Naive thymus-derived CD8-positive, alpha-beta T cell (primary cell): ENCODE measurements at regions not wholly inside any gene's neighbourhood (a gene's known extent, or its start where the extent isn't known, plus 50 kb on each side); places are given as distances from the start of the nearest gene placed in this dataset.
"Not testable (repeated sequence)": the region's sequence is repeated elsewhere in the genome, so short reads cannot be mapped to it uniquely, and the experiment has no call there.

ENCODE experiments used
- ATAC-seq, 2 donors: fragments of 150-1000 bp; cut with Tn5 transposase in 1 of 2; sonication (Bioruptor Pico), chemical (Tn5 transposase) in 1 of 2; 1 replicate in 1 of 2; 2 replicates in 1 of 2; pipeline ENCODE4 v1.10.0; 2021; ENCODE audit warnings: mild to moderate bottlenecking in 2 of 2, moderate library complexity in 2 of 2
- POLR2A ChIA-PET: fragments of 350-600 bp; sonication (Branson Sonifier 250); formaldehyde crosslinking; loops from one replicate; lab custom pipeline; 2021; ENCODE audit warnings: antibody characterized with exemption; lab: Charles Lee
- DNase-seq, 10 donors: peaks; one replicate each; pipeline versions ENCODE4 v3.0.0 to v3.0.0-alpha.2; 2020 to 2022
- H3K27ac Mint-ChIP-seq, 10 donors: one replicate each; pipeline ENCODE4 v1.8.0; 2020 to 2022; ENCODE audit warnings: mild to moderate bottlenecking in 10 of 10, mixed read lengths in 10 of 10, moderate library complexity in 4 of 10, inconsistent platforms in 1 of 10
- H3K27me3 Mint-ChIP-seq, 5 donors: one replicate each; pipeline ENCODE4 v1.8.0; 2021 to 2022; ENCODE audit warnings: mixed read lengths in 5 of 5
- H3K36me3 Mint-ChIP-seq, 3 donors: one replicate each; pipeline ENCODE4 v1.8.0; 2020 to 2022; ENCODE audit warnings: mixed read lengths in 3 of 3, mild to moderate bottlenecking in 2 of 3, inconsistent platforms in 1 of 3
- H3K4me1 Mint-ChIP-seq, 4 donors: one replicate each; pipeline ENCODE4 v1.8.0; 2021 to 2022; ENCODE audit warnings: mixed read lengths in 4 of 4
- H3K4me3 Mint-ChIP-seq, 10 donors: one replicate each; pipeline ENCODE4 v1.8.0; 2020 to 2022; ENCODE audit warnings: mild to moderate bottlenecking in 10 of 10, mixed read lengths in 10 of 10, moderate library complexity in 6 of 10, inconsistent platforms in 1 of 10
- H3K9me3 Mint-ChIP-seq, 9 donors: one replicate each; pipeline ENCODE4 v1.8.0; 2020 to 2022; ENCODE audit warnings: mixed read lengths in 9 of 9, mild to moderate bottlenecking in 3 of 9, inconsistent platforms in 1 of 9, moderate library complexity in 1 of 9

DNA sequence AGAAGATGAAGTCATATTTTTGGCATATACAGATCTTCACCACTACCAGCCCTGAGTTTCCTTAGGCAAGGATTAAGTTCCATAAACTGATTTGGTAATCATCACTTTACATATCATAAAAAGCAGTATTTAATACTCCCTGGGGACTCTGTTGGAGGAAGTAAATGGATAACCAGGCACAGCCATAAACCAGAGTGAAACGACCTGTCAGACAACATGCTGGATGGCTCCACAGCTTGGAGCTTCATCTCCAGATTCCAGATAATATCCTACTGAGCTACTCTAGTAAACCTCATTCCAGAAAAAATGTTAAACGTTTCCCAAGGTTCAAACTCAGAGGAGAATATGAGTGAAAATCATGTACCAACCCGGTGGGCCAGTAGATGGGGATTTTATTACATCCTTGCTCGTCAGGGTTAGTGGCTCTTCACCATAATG, 109.2 kb downstream of the BASP1 start:
- Mint-ChIP-seq H3K27me3 (no peaks in the 10 kb centered on the region), H3K27ac (no peak overlapping the region), H3K4me1 (no peaks in the 10 kb centered on the region), H3K4me3 (no peak overlapping the region), H3K9me3 (peaks cover 0 to 20% (median 4%) of the 10 kb centered on the region in 9 donors), H3K36me3 (no peaks in the 10 kb centered on the region)
- ATAC-seq: no peak
- no peak for DNase-seq
- POLR2A ChIA-PET: no interaction called here

DNA sequence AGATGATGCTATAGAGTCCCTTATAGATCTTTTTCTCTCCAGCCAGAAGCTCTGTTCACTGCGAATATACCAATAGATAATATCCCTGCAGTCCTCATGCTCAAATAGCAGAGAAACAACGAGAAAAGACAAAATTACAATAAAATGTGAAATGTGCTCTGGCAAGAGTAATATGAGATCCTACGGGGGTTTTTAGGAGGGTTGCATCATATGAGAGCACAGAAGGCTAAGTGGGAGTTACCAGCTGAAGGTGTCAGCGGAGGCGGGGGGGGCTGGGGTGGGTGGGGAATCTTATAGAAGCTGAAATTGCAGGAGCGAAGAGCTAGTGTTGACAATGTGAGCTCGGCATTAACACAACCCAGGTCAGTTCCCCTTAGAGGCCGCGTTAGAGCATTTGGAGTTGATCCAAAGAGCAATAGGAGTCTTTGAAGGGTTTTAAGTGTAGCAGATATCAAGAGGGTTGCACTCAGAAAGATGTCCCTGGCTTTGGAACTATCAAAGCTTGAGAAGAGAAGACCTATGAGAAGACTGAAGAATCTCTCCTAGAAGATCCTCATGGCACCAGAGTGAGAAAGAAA, 109.7 kb downstream of the BASP1 start:
- Mint-ChIP-seq H3K9me3 (peaks cover 0 to 22% (median 7%) of the 10 kb centered on the region in 9 donors), H3K4me3 (no peak overlapping the region), H3K27me3 (no peaks in the 10 kb centered on the region), H3K36me3 (no peaks in the 10 kb centered on the region), H3K4me1 (no peaks in the 10 kb centered on the region), H3K27ac (no peak overlapping the region)
- no peak for ATAC-seq
- POLR2A ChIA-PET: no interaction called here
- DNase-seq: no peak

DNA sequence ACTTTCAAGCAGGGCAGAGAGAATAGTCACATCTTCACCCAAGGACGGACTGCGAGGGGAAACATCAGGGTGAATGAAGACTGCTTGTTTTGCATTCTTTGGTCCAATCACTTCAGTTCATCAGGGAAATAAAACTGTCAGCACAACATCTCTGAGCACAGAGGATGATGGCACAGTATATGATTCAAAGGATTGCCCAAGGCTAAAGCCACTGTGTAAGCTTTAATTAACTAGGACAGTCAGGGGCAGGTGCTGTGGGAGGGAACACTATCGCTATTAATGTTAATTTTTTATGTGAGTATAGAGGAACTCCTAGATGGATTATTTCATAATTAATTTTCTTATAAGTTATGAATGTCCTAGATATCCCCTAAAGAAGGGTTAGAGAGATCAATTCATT, 112.1 kb downstream of the BASP1 start:
- no peaks in the 10 kb centered on the region for H3K4me1 Mint-ChIP-seq
- ATAC-seq (no peak), DNase-seq (no peak)
- H3K27me3 Mint-ChIP-seq: no peaks in the 10 kb centered on the region
- H3K36me3 Mint-ChIP-seq: no peaks in the 10 kb centered on the region
- no peak overlapping the region for H3K4me3 Mint-ChIP-seq
- H3K9me3 Mint-ChIP-seq: peaks cover 4 to 27% (median 10%) of the 10 kb centered on the region in 9 donors
- POLR2A ChIA-PET: no interaction called here
- no peak overlapping the region for H3K27ac Mint-ChIP-seq

DNA sequence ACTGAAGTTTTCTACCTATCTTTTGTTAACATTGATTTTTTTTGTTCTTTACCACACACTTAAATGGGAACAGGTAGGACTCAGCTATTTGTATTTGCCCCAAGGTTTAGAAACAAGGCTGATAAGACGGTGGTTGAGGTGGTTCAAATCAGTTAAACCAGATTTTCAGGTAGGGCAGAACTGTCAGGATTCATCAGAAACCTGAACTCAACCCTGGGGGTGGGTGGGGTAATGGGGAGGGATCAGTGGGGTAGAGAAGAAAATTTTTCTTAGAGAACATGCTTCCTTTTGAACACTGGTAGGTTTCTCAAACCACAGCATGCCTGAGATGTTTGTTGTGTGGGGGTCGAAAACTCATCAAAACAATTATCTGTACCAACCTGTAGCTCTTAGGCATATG, 113.0 kb downstream of the BASP1 start:
- Mint-ChIP-seq H3K36me3 (no peaks in the 10 kb centered on the region), H3K4me1 (no peaks in the 10 kb centered on the region), H3K9me3 (peaks cover 4 to 27% (median 11%) of the 10 kb centered on the region in 9 donors), H3K27me3 (no peaks in the 10 kb centered on the region), H3K4me3 (no peak overlapping the region), H3K27ac (no peak overlapping the region)
- no peak for ATAC-seq
- POLR2A ChIA-PET: no interaction called here
- no peak for DNase-seq

DNA sequence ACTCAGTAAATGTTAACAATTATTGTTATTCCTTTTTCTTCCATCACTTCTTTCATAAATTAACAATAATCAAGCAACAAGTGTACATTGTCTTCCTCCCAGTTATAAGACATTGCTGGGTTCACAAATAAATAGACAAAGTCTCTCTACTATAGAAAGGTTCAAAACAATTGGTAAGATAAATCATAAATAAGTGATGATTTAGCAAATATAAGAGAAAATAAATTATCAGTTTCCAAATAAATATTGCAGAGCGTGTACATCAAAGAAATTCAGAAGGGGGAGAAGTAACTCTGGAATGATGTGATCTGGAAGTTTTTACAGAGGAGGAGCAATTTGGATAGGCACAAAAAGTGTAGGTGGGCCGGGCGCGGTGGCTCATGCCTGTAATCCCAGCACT, 114.2 kb downstream of the BASP1 start:
- no peak for ATAC-seq

DNA sequence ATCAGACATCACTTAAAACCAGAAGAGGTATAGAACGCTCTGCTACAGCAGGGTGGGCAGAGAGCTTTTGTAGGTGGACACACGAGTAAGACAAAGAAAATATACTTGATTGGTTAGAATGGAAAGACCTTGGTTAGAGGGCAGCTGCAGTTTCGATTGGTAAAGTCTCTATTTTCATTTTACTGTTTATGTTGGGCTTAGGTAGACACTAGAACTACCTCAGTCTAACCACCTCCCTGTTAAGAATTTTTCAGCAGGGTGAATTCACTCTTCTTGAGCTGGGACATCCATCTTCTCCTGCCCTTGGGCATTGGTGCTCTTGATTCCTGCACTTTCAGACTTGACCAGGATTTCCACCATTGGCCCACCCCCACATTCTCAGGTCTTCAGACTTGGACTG, 116.3 kb downstream of the BASP1 start:
- H3K36me3 Mint-ChIP-seq: no peaks in the 10 kb centered on the region
- H3K4me1 Mint-ChIP-seq: no peaks in the 10 kb centered on the region
- no peak overlapping the region for H3K27ac Mint-ChIP-seq
- no peaks in the 10 kb centered on the region for H3K27me3 Mint-ChIP-seq
- DNase-seq (no peak), ATAC-seq (no peak)
- H3K4me3 Mint-ChIP-seq: no peak overlapping the region
- POLR2A ChIA-PET: no interaction called here
- H3K9me3 Mint-ChIP-seq: peaks cover 7 to 31% (median 10%) of the 10 kb centered on the region in 9 donors

More for the DNA sequence above, 114.2 kb downstream of the BASP1 start:
- H3K9me3 Mint-ChIP-seq: peaks cover 6 to 27% (median 11%) of the 10 kb centered on the region in 9 donors
- H3K27me3 Mint-ChIP-seq: no peaks in the 10 kb centered on the region
- H3K4me3 Mint-ChIP-seq: no peak overlapping the region
- no peak overlapping the region for H3K27ac Mint-ChIP-seq
- POLR2A ChIA-PET: no interaction called here
- no peak for DNase-seq
- no peaks in the 10 kb centered on the region for H3K36me3 Mint-ChIP-seq
- H3K4me1 Mint-ChIP-seq: no peaks in the 10 kb centered on the region

DNA sequence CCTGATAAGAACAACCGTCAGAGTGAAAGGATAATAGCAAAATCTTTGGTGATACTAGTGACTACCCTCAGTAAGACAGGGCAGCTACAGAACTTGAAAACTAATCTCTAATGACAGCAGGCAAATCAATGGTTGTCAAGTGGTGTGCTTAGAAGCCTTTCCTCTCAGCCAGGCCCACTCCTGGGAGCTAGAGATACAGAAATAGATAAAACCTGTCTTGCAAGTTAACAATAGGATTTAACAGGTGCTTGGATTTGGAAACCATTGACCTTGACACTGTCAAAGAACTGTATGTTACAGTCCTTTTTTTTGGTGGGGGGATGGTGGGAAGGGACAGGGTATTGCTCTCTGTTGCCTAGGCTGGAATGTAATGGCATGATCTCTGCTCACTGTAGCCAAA, 118.6 kb downstream of the BASP1 start:
- POLR2A ChIA-PET: no interaction called here
- DNase-seq: no peak
- H3K4me3 Mint-ChIP-seq: no peak overlapping the region
- H3K27ac Mint-ChIP-seq: no peak overlapping the region
- no peaks in the 10 kb centered on the region for H3K4me1 Mint-ChIP-seq
- H3K9me3 Mint-ChIP-seq: peaks cover 7 to 37% (median 13%) of the 10 kb centered on the region in 9 donors
- no peaks in the 10 kb centered on the region for H3K36me3 Mint-ChIP-seq
- no peaks in the 10 kb centered on the region for H3K27me3 Mint-ChIP-seq
- no peak for ATAC-seq

DNA sequence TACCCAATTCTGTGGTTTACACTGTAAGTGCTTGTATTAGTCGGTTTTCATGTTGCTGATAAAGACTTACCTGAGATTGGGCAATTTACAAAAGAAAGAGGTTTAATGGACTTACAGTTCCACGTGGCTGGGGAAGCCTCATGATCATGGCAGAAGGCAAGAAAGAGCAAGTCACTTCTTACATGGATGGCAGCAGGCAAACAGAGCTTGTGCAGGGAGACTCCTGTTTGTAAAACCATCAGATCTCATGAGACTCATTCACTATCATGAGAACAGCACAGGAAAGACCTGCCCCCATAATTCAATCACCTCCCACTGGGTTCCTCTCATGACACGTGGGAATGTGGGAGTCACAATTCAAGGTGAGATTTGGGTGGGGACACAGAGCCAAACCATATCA, 119.3 kb downstream of the BASP1 start:
- H3K4me1 Mint-ChIP-seq, POLR2A ChIA-PET, H3K27me3 Mint-ChIP-seq, H3K27ac Mint-ChIP-seq, ATAC-seq, H3K4me3 Mint-ChIP-seq, DNase-seq, H3K36me3 Mint-ChIP-seq: not testable (repeated sequence)
- H3K9me3 Mint-ChIP-seq: peaks cover 3 to 37% (median 15%) of the 10 kb centered on the region in 9 donors

DNA sequence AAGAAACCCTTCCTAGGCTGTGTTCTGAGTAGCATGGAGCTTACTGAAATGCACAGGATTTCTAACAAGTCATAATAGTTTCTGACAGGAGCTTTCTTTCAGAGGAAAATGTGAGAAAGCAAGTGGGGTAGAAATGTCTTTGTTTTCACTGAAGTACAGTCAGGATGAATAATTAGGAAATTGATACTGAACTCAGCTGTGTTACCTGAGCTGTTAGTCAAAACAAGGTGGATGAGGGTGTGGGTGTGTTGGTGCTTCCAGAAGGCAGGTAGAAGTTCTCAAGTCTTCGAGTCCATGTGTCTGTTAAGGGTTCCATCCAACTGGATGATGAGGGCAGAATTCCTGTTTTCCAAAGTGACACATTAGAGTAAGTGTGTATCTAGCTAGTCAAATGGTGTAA, 122.4 kb downstream of the BASP1 start:
- Mint-ChIP-seq H3K27me3 (no peaks in the 10 kb centered on the region), H3K4me3 (no peak overlapping the region), H3K36me3 (no peaks in the 10 kb centered on the region), H3K9me3 (peaks cover 4 to 21% (median 10%) of the 10 kb centered on the region in 9 donors), H3K4me1 (no peaks in the 10 kb centered on the region), H3K27ac (no peak overlapping the region)
- POLR2A ChIA-PET: no interaction called here
- ATAC-seq (no peak), DNase-seq (no peak)

DNA sequence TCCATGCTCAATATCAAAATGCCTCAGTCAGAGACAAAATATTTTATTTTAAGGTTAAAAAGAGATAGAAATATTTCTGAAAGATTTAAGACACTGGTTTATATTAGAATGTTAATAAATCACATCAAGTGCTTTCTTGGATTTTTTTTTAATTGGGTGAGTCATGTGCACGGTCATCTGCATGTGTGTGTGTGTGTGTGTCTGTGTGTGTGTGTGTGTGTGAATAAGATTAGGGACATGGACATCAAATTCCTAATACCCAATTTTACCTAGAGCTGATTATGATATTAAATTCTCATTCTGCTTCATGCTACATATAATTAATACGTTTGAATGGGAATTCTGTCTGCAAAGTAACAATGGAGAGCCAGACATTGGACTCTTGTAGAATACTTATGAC, 122.9 kb downstream of the BASP1 start:
- no peak for ATAC-seq
- POLR2A ChIA-PET: no interaction called here
- H3K9me3 Mint-ChIP-seq: peaks cover 0 to 21% (median 10%) of the 10 kb centered on the region in 9 donors
- no peak overlapping the region for H3K27ac Mint-ChIP-seq
- H3K4me1 Mint-ChIP-seq: no peaks in the 10 kb centered on the region
- DNase-seq: no peak
- H3K27me3 Mint-ChIP-seq: no peaks in the 10 kb centered on the region
- no peaks in the 10 kb centered on the region for H3K36me3 Mint-ChIP-seq
- no peak overlapping the region for H3K4me3 Mint-ChIP-seq

DNA sequence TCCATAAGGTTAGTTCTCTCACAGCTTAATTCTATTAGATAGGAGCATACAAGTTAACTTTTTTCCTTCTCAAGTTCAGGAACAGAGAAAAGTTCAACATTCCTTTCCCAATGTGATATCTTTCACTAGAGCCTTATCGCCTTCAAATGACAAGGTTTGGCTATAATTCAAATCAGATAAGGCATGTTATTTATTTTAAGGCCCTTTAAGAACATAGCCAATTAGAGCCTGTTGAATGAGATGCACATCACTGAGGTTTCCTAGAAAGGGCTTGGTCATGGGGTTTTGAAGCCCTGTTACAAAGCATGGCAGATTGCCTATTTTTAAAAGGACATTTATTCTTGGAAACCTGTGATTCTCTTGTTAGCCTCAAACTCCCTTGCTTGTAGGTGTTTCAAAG, 123.4 kb downstream of the BASP1 start:
- no peaks in the 10 kb centered on the region for H3K36me3 Mint-ChIP-seq
- no peaks in the 10 kb centered on the region for H3K4me1 Mint-ChIP-seq
- POLR2A ChIA-PET: no interaction called here
- H3K27me3 Mint-ChIP-seq: no peaks in the 10 kb centered on the region
- ATAC-seq (no peak), DNase-seq (no peak)
- no peak overlapping the region for H3K4me3 Mint-ChIP-seq
- peaks cover 0 to 21% (median 11%) of the 10 kb centered on the region in 9 donors for H3K9me3 Mint-ChIP-seq
- H3K27ac Mint-ChIP-seq: no peak overlapping the region

DNA sequence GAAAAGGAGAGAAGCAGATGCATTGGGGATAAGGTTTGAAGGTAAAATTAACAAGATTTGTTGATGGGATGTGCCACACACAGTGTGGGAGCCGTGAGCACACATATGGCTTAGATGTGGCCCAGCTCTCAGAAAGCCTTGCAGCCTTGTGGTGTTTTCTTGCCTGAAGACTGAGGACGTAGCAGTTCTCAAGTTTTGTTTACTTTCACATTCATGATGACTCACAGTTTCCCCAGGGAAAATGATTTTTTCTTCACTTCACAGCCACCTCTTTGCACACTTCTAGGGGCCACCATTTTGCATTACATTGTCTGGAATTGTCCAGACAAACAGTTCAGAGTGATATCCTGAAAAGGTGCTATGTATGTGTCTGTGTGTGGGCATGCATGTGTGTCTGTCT, 126.2 kb downstream of the BASP1 start:
- no peak for ATAC-seq
- peaks cover 0 to 17% (median 9%) of the 10 kb centered on the region in 9 donors for H3K9me3 Mint-ChIP-seq
- no peaks in the 10 kb centered on the region for H3K4me1 Mint-ChIP-seq
- no peak overlapping the region for H3K27ac Mint-ChIP-seq
- no peaks in the 10 kb centered on the region for H3K27me3 Mint-ChIP-seq
- POLR2A ChIA-PET: no interaction called here
- no peak for DNase-seq
- H3K4me3 Mint-ChIP-seq: no peak overlapping the region
- no peaks in the 10 kb centered on the region for H3K36me3 Mint-ChIP-seq

DNA sequence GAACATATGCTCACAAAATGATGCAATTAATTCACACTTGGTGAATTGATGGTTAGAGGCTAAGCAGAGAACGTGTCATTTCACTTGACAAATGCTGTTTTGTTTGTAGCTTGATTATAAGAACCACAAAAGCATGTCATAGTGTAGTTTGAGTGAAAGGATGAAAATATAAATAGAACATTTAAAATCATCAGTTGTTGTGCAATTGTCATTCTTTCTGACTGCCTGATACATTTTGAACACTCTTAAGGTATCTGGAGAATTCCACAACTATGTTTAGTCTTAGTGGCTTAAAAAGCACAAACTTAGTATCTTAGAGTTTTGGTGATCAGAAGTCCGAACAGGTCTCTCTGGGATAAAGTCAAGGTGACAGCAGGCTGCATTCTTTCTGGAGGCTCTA, 129.4 kb downstream of the BASP1 start:
- Mint-ChIP-seq H3K9me3 (peaks cover 0 to 7% (median under 1%) of the 10 kb centered on the region in 9 donors), H3K27me3 (no peaks in the 10 kb centered on the region), H3K4me3 (no peak overlapping the region), H3K27ac (no peak overlapping the region), H3K36me3 (no peaks in the 10 kb centered on the region), H3K4me1 (no peaks in the 10 kb centered on the region)
- POLR2A ChIA-PET: no interaction called here
- DNase-seq (no peak), ATAC-seq (no peak)

DNA sequence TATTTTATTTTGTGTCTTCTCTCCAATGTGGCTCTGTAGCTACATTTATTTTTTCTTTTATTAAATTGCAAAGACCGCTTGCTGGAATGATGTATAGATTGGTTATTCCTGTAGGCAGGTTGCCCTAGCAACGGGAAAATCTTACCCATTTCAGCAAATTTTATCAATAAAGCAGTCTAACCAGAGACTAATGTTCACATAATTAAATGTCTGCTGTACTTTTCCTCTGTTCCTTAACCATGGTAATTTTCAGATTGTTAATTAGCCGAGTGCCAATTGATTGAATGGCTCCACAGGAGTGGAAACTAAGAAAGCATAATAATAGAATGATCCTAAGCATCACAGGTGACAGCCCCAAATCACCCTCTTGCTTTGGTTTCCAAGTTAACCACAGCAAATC, 134.8 kb downstream of the BASP1 start:
- no peaks in the 10 kb centered on the region for H3K36me3 Mint-ChIP-seq
- peaks cover 0 to 10% (median 0%) of the 10 kb centered on the region in 4 donors for H3K4me1 Mint-ChIP-seq
- no peaks in the 10 kb centered on the region for H3K27me3 Mint-ChIP-seq
- ATAC-seq (no peak), DNase-seq (no peak)
- no peak overlapping the region for H3K4me3 Mint-ChIP-seq
- no peak overlapping the region for H3K27ac Mint-ChIP-seq
- H3K9me3 Mint-ChIP-seq: peaks cover 0 to 13% (median 5%) of the 10 kb centered on the region in 9 donors
- POLR2A ChIA-PET: no interaction called here
